HEK293 (cell line): ENCODE measurements at regions not wholly inside any gene's neighbourhood (a gene's known extent, or its start where the extent isn't known, plus 50 kb on each side); places are given as distances from the start of the nearest gene placed in this dataset.

Experiments
- CTCF ChIA-PET: fragments of 350-600 bp; formaldehyde crosslinking; extraction: SDS; loops from one replicate; lab custom pipeline; 2021; ENCODE audit warnings: antibody characterized with exemption; lab: Yijun Ruan, JAX
- POLR2A ChIA-PET: fragments of 300-600 bp; formaldehyde crosslinking; extraction: SDS; loops from one replicate; lab custom pipeline; 2020; ENCODE audit warnings: antibody characterized with exemption, inconsistent platforms; lab: Yijun Ruan, JAX
- H3K27ac ChIP-seq: fragments of 200-500 bp; sonication (Bioruptor generic); 2 replicates; pipeline ENCODE4 v1.5.1; 2014; ENCODE audit warnings: low read depth, low read length, control low read depth, inconsistent platforms; ENCODE audit errors: extremely low read depth
- H3K36me3 ChIP-seq, 2 experiments: fragments of 200-500 bp in 1 of 2; sonication (Bioruptor generic) in 1 of 2; 1 replicate in 1 of 2; 2 replicates in 1 of 2; pipeline ENCODE4 v1.5.1; 2014 to 2017; ENCODE audit warnings: inconsistent platforms in 2 of 2, low read length in 2 of 2; ENCODE audit not compliant: control insufficient read depth in 2 of 2, insufficient read depth in 1 of 2
- H3K4me1 ChIP-seq: fragments of 200-500 bp; sonication (Bioruptor generic); 2 replicates; pipeline ENCODE4 v1.5.1; 2014; ENCODE audit warnings: mild to moderate bottlenecking, low read length, inconsistent platforms; ENCODE audit not compliant: control insufficient read depth, insufficient read depth
- H3K4me3 ChIP-seq: 2 replicates; pipeline ENCODE4 v1.5.1; 2011; ENCODE audit warnings: low read depth, mild to moderate bottlenecking, control low read depth, low read length, moderate library complexity
- H3K9me3 ChIP-seq: fragments of 200-500 bp; sonication (Bioruptor generic); 2 replicates; pipeline ENCODE4 v1.5.1; 2014; ENCODE audit warnings: low read depth, low read length, inconsistent platforms; ENCODE audit not compliant: control insufficient read depth, insufficient read depth
- FEZF1 ChIP-seq: fragments of 450-650 bp; formaldehyde crosslinking; IDR thresholded peaks from 2 replicates; pipeline ENCODE4 v1.5.1; 2016; ENCODE audit warnings: missing biosample characterization, missing genetic modification characterization
- OSR2 ChIP-seq: fragments of 450-650 bp; formaldehyde crosslinking; IDR thresholded peaks from 2 replicates; pipeline ENCODE4 v1.5.1; 2016; ENCODE audit warnings: missing biosample characterization, missing genetic modification characterization
- PRDM2 ChIP-seq: fragments of 450-650 bp; formaldehyde crosslinking; IDR thresholded peaks from 2 replicates; pipeline ENCODE4 v1.5.1; 2016; ENCODE audit warnings: missing biosample characterization, missing genetic modification characterization, borderline replicate concordance
- PRDM6 ChIP-seq: fragments of 450-650 bp; formaldehyde crosslinking; IDR thresholded peaks from 2 replicates; pipeline ENCODE4 v1.5.1; 2017; ENCODE audit warnings: missing biosample characterization, missing genetic modification characterization
- REPIN1 ChIP-seq: fragments of 450-650 bp; formaldehyde crosslinking; IDR thresholded peaks from 2 replicates; pipeline ENCODE4 v1.5.1; 2017; ENCODE audit warnings: missing biosample characterization, missing genetic modification characterization, low read depth
- SALL2 ChIP-seq: fragments of 450-650 bp; formaldehyde crosslinking; IDR thresholded peaks from 2 replicates; pipeline ENCODE4 v1.5.0; 2017; ENCODE audit warnings: missing biosample characterization, mild to moderate bottlenecking, missing genetic modification characterization, borderline replicate concordance
- TRIM28 ChIP-seq: IDR thresholded peaks from 2 replicates; pipeline ENCODE4 v1.6.1; 2011; ENCODE audit warnings: low read length, control low read depth, borderline replicate concordance
- ZFHX2 ChIP-seq: fragments of 450-650 bp; formaldehyde crosslinking; conservative IDR thresholded peaks from 2 replicates; pipeline ENCODE4 v1.5.1; 2016; ENCODE audit warnings: missing biosample characterization, missing genetic modification characterization
- ZNF10 ChIP-seq: fragments of 450-650 bp; formaldehyde crosslinking; IDR thresholded peaks from 2 replicates; pipeline ENCODE4 v1.5.1; 2017; ENCODE audit warnings: missing biosample characterization, missing genetic modification characterization
- ZNF121 ChIP-seq: fragments of 450-650 bp; formaldehyde crosslinking; IDR thresholded peaks from 2 replicates; pipeline ENCODE4 v1.5.1; 2016; ENCODE audit warnings: missing biosample characterization, missing genetic modification characterization
- ZNF148 ChIP-seq: fragments of 450-650 bp; formaldehyde crosslinking; IDR thresholded peaks from 2 replicates; pipeline ENCODE4 v1.5.0; 2017; ENCODE audit warnings: missing biosample characterization, missing genetic modification characterization, borderline replicate concordance
- ZNF174 ChIP-seq: fragments of 450-650 bp; formaldehyde crosslinking; IDR thresholded peaks from 2 replicates; pipeline ENCODE4 v1.5.0; 2017; ENCODE audit warnings: missing biosample characterization, mild to moderate bottlenecking, missing genetic modification characterization
- ZNF175 ChIP-seq: fragments of 450-650 bp; formaldehyde crosslinking; IDR thresholded peaks from 2 replicates; pipeline ENCODE4 v1.5.1; 2016; ENCODE audit warnings: missing biosample characterization, missing genetic modification characterization
- ZNF184 ChIP-seq: fragments of 450-650 bp; IDR thresholded peaks from 2 replicates; pipeline ENCODE4 v1.5.1; 2018; ENCODE audit warnings: missing biosample characterization, mild to moderate bottlenecking, missing genetic modification characterization
- ZNF354C ChIP-seq: fragments of 450-650 bp; formaldehyde crosslinking; IDR thresholded peaks from 2 replicates; pipeline ENCODE4 v1.5.1; 2016; ENCODE audit warnings: missing biosample characterization, missing genetic modification characterization, low read depth, borderline replicate concordance
- ZNF501 ChIP-seq: fragments of 450-650 bp; formaldehyde crosslinking; IDR thresholded peaks from 2 replicates; pipeline ENCODE4 v1.5.1; 2016; ENCODE audit warnings: missing biosample characterization, missing genetic modification characterization
- ZNF549 ChIP-seq: fragments of 450-650 bp; IDR thresholded peaks from 2 replicates; pipeline ENCODE4 v1.5.1; 2018; ENCODE audit warnings: missing biosample characterization, missing genetic modification characterization, mild to moderate bottlenecking, inconsistent platforms, moderate library complexity
- ZNF626 ChIP-seq: fragments of 450-650 bp; sonication (Bioruptor Pico); formaldehyde crosslinking; IDR thresholded peaks from 2 replicates; pipeline ENCODE4 v1.5.1; 2018; ENCODE audit warnings: missing biosample characterization, missing genetic modification characterization, inconsistent platforms
- ZNF629 ChIP-seq: fragments of 450-650 bp; formaldehyde crosslinking; IDR thresholded peaks from 2 replicates; pipeline ENCODE4 v1.5.1; 2017; ENCODE audit warnings: missing biosample characterization, missing genetic modification characterization
- ZNF670 ChIP-seq: fragments of 450-650 bp; formaldehyde crosslinking; IDR thresholded peaks from 2 replicates; pipeline ENCODE4 v1.5.1; 2016; ENCODE audit warnings: missing biosample characterization, missing genetic modification characterization, low read depth
- ZNF792 ChIP-seq: fragments of 450-650 bp; formaldehyde crosslinking; IDR thresholded peaks from 2 replicates; pipeline ENCODE4 v1.5.1; 2016; ENCODE audit warnings: missing biosample characterization, missing genetic modification characterization
- ZSCAN18 ChIP-seq: fragments of 450-650 bp; formaldehyde crosslinking; IDR thresholded peaks from 2 replicates; pipeline ENCODE4 v1.5.1; 2016; ENCODE audit warnings: missing biosample characterization, missing genetic modification characterization
- ZSCAN23 ChIP-seq: fragments of 450-650 bp; formaldehyde crosslinking; IDR thresholded peaks from 2 replicates; pipeline ENCODE4 v1.5.1; 2016; ENCODE audit warnings: missing biosample characterization, missing genetic modification characterization
- TF ChIP-seq, protein P1 (sequence below): sonication (generic); formaldehyde crosslinking; IDR thresholded peaks from 2 replicates; pipeline ENCODE4 v1.8.1; 2022; ENCODE audit warnings: mild to moderate bottlenecking, moderate library complexity, missing genetic modification reagents
- TF ChIP-seq, protein P2 (sequence below): fragments of 450-650 bp; formaldehyde crosslinking; IDR thresholded peaks from 2 replicates; pipeline ENCODE4 v1.5.1; 2016; ENCODE audit warnings: missing biosample characterization, missing genetic modification characterization

GRCh38 chr4:169335331-169335730 is 64.6 kb upstream of the SH3RF1 start:
- Histone ChIP-seq H3K27ac (no peak overlapping the region), H3K4me1 (no peaks in the 10 kb centered on the region), H3K36me3 (no peaks in the 10 kb centered on the region), H3K4me3 (no peak overlapping the region), H3K9me3 (no peaks in the 10 kb centered on the region)
- ChIA-PET CTCF (no interaction called here), POLR2A (no interaction called here)
- no peak for TF ChIP-seq ZNF626 (tag by site-specific recombination)
- TF ChIP-seq, protein P1, sequence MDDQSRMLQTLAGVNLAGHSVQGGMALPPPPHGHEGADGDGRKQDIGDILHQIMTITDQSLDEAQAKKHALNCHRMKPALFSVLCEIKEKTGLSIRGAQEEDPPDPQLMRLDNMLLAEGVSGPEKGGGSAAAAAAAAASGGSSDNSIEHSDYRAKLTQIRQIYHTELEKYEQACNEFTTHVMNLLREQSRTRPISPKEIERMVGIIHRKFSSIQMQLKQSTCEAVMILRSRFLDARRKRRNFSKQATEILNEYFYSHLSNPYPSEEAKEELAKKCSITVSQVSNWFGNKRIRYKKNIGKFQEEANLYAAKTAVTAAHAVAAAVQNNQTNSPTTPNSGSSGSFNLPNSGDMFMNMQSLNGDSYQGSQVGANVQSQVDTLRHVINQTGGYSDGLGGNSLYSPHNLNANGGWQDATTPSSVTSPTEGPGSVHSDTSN: no peak
- no peak for TF ChIP-seq OSR2 (tag by site-specific recombination)
- no peak for TF ChIP-seq ZSCAN18 (tag by site-specific recombination)
- TF ChIP-seq ZNF670 (tag by site-specific recombination): no peak
- TF ChIP-seq ZNF501 (tag by site-specific recombination): no peak
- no peak for TF ChIP-seq ZNF10 (tag by site-specific recombination)
- TF ChIP-seq ZFHX2 (tag by site-specific recombination): 0 out of 2 replicates have a peak, but pooled peaks have one; percentile 7
- no peak for TF ChIP-seq ZSCAN23 (tag by site-specific recombination)
- peak; percentile 47; the same call in 1 of the 2 replicates for TF ChIP-seq FEZF1 (tag by site-specific recombination)
- no peak for TF ChIP-seq SALL2 (tag by site-specific recombination)
- no peak for TF ChIP-seq ZNF549 (tag by site-specific recombination)
- no peak for TF ChIP-seq PRDM2 (tag by site-specific recombination)
- no peak for TF ChIP-seq ZNF175
- TF ChIP-seq ZNF629 (tag by site-specific recombination): peak; percentile 66
- TF ChIP-seq ZNF354C: no peak
- TF ChIP-seq, protein P2, sequence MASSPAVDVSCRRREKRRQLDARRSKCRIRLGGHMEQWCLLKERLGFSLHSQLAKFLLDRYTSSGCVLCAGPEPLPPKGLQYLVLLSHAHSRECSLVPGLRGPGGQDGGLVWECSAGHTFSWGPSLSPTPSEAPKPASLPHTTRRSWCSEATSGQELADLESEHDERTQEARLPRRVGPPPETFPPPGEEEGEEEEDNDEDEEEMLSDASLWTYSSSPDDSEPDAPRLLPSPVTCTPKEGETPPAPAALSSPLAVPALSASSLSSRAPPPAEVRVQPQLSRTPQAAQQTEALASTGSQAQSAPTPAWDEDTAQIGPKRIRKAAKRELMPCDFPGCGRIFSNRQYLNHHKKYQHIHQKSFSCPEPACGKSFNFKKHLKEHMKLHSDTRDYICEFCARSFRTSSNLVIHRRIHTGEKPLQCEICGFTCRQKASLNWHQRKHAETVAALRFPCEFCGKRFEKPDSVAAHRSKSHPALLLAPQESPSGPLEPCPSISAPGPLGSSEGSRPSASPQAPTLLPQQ (tag by site-specific recombination): no peak
- TF ChIP-seq ZNF148 (tag by site-specific recombination): no peak
- TF ChIP-seq ZNF174 (tag by site-specific recombination): no peak
- TF ChIP-seq TRIM28: peak; percentile 73; the same call in 1 of the 2 replicates
- TF ChIP-seq REPIN1 (tag by site-specific recombination): no peak
- no peak for TF ChIP-seq ZNF121 (tag by site-specific recombination)
- peak; percentile 60 for TF ChIP-seq PRDM6
- 0 out of 2 replicates have a peak, but pooled peaks have one; percentile 35 for TF ChIP-seq ZNF184 (tag by site-specific recombination)
- TF ChIP-seq ZNF792 (tag by site-specific recombination): no peak
